CD4-positive, alpha-beta T cell (primary cell): ENCODE measurements at regions not wholly inside any gene's neighbourhood (a gene's known extent, or its start where the extent isn't known, plus 50 kb on each side); places are given as distances from the start of the nearest gene placed in this dataset.

Experiments
- ATAC-seq: fragments of 200-7000 bp; cut with Tn5 transposase; one replicate; pipeline ENCODE4 v1.10.0; 2022; ENCODE audit warnings: mild to moderate bottlenecking; ENCODE audit not compliant: poor library complexity
- CTCF ChIA-PET: fragments of 350-600 bp; sonication (Branson Sonifier 250); formaldehyde crosslinking; loops from one replicate; lab custom pipeline; 2021; ENCODE audit warnings: antibody characterized with exemption, inconsistent platforms; lab: Charles Lee
- POLR2A ChIA-PET: fragments of 350-600 bp; sonication (Branson Sonifier 250); formaldehyde crosslinking; loops from one replicate; lab custom pipeline; 2021; ENCODE audit warnings: antibody characterized with exemption, inconsistent platforms; lab: Charles Lee
- DNase-seq, 14 experiments: peaks; one replicate each; pipeline ENCODE4 v3.0.0-alpha.2; 2013 to 2020; ENCODE audit warnings: mixed read lengths in 2 of 14
- H3K27ac ChIP-seq, 2 donors: one replicate each; pipeline versions ENCODE4 v1.5.1 to v1.7.0; 2013; ENCODE audit warnings: low read length in 2 of 2, low read depth in 1 of 2, mild to moderate bottlenecking in 1 of 2
- H3K27me3 ChIP-seq, 2 experiments: 1 replicate in 1 of 2; 2 replicates in 1 of 2; pipeline versions ENCODE4 v1.6.1 to v1.7.0; 2013; ENCODE audit warnings: low read length in 2 of 2, control low read depth in 1 of 2, mild to moderate bottlenecking in 1 of 2, moderate library complexity in 1 of 2; ENCODE audit not compliant: insufficient read depth in 2 of 2, control insufficient read depth in 1 of 2
- H3K36me3 ChIP-seq: one replicate; pipeline ENCODE4 v1.6.1; 2013; ENCODE audit warnings: low read length, control low read depth; ENCODE audit not compliant: insufficient read depth
- H3K4me1 ChIP-seq: one replicate; pipeline ENCODE4 v1.6.1; 2013; ENCODE audit warnings: low read length, control low read depth; ENCODE audit not compliant: insufficient read depth
- H3K4me3 ChIP-seq: one replicate; pipeline ENCODE4 v1.5.1; 2013; ENCODE audit warnings: mild to moderate bottlenecking, low read length, moderate library complexity
- H3K9me3 ChIP-seq, 2 experiments: 1 replicate in 1 of 2; 2 replicates in 1 of 2; pipeline versions ENCODE4 v1.6.1 to v1.7.0; 2013; ENCODE audit warnings: low read length in 2 of 2, mild to moderate bottlenecking in 2 of 2, control low read depth in 1 of 2, moderate library complexity in 1 of 2; ENCODE audit not compliant: control insufficient read depth in 1 of 2, insufficient read depth in 1 of 2
- H3K27ac Mint-ChIP-seq: one replicate; pipeline ENCODE4 v1.8.0; 2020; ENCODE audit warnings: mixed read lengths
- H3K27me3 Mint-ChIP-seq: one replicate; pipeline ENCODE4 v1.8.0; 2021; ENCODE audit warnings: mixed read lengths
- H3K36me3 Mint-ChIP-seq: one replicate; pipeline ENCODE4 v1.8.0; 2021; ENCODE audit warnings: low read depth, mixed read lengths
- H3K4me1 Mint-ChIP-seq: one replicate; pipeline ENCODE4 v1.8.0; 2021; ENCODE audit warnings: low read depth, mixed read lengths
- H3K4me3 Mint-ChIP-seq: one replicate; pipeline ENCODE4 v1.8.0; 2020; ENCODE audit warnings: mild to moderate bottlenecking, mixed read lengths
- H3K9me3 Mint-ChIP-seq: one replicate; pipeline ENCODE4 v1.8.0; 2020; ENCODE audit warnings: mixed read lengths
- CTCF ChIP-seq: fragments of 200-600 bp; IDR thresholded peaks from one replicate; pipeline ENCODE4 v1.8.0; 2022; ENCODE audit warnings: antibody characterized with exemption, mild to moderate bottlenecking
- intact Hi-C, 2 experiments: fragments of 100-400 bp; cut with DNase I in 1 of 2; cut with micrococcal nuclease in 1 of 2; formaldehyde crosslinking; loops; one replicate each; pipeline versions ENCODE4 v1.15.1 to v1.9.0; 2023 to 2025; cut with DNase I, micrococcal nuclease

GRCh38 chr15:93399121-93399520, 310.1 kb upstream of the RGMA start:
- ChIA-PET POLR2A (no interaction called here), CTCF (no interaction called here)
- Mint-ChIP-seq H3K27me3 (peaks cover 13% of the 10 kb centered on the region), H3K27ac (no peak overlapping the region), H3K9me3 (peaks cover 6% of the 10 kb centered on the region), H3K4me3 (no peak overlapping the region), H3K4me1 (no peaks in the 10 kb centered on the region), H3K36me3 (no peaks in the 10 kb centered on the region)
- ATAC-seq (no peak), DNase-seq (no peak)
- Histone ChIP-seq H3K9me3 (no peaks in the 10 kb centered on the region), H3K4me3 (no peak overlapping the region), H3K36me3 (no peaks in the 10 kb centered on the region), H3K4me1 (no peaks in the 10 kb centered on the region), H3K27me3 (peaks cover 0 to 6% of the 10 kb centered on the region in 2 experiments), H3K27ac (no peak overlapping the region)
- TF ChIP-seq CTCF: no peak
- intact Hi-C loops: no loop called here

- intact Hi-C loops: no loop called here
- no peak overlapping the region for H3K4me3 Mint-ChIP-seq
- H3K36me3 Mint-ChIP-seq: no peaks in the 10 kb centered on the region
- Histone ChIP-seq H3K27me3 (no peaks in the 10 kb centered on the region), H3K27ac (no peak overlapping the region), H3K9me3 (no peaks in the 10 kb centered on the region), H3K36me3 (no peaks in the 10 kb centered on the region), H3K4me1 (no peaks in the 10 kb centered on the region), H3K4me3 (no peak overlapping the region)
- TF ChIP-seq CTCF: no peak
- ATAC-seq (no peak), DNase-seq (no peak)
- no peaks in the 10 kb centered on the region for H3K27me3 Mint-ChIP-seq
- ChIA-PET POLR2A (no interaction called here), CTCF (no interaction called here)
- H3K9me3 Mint-ChIP-seq: peaks cover 3% of the 10 kb centered on the region
- no peak overlapping the region for H3K27ac Mint-ChIP-seq
- no peaks in the 10 kb centered on the region for H3K4me1 Mint-ChIP-seq
Measured at GRCh38 chr15:93389211-93389610, 300.2 kb upstream of the RGMA start.

GRCh38 chr15:93384886-93385285, 295.9 kb upstream of the RGMA start:
- Mint-ChIP-seq H3K36me3 (no peaks in the 10 kb centered on the region), H3K4me1 (no peaks in the 10 kb centered on the region), H3K27ac (no peak overlapping the region), H3K9me3 (no peaks in the 10 kb centered on the region), H3K4me3 (no peak overlapping the region), H3K27me3 (no peaks in the 10 kb centered on the region)
- no peak overlapping the region for H3K27ac ChIP-seq
- no peak overlapping the region for H3K4me3 ChIP-seq
- H3K36me3 ChIP-seq: no peaks in the 10 kb centered on the region
- ChIA-PET CTCF (no interaction called here), POLR2A (no interaction called here)
- intact Hi-C loops: no loop called here
- peaks cover 0 to 3% of the 10 kb centered on the region in 2 experiments for H3K27me3 ChIP-seq
- no peak for ATAC-seq
- DNase-seq: no peak
- no peaks in the 10 kb centered on the region for H3K4me1 ChIP-seq
- no peak for TF ChIP-seq CTCF
- no peaks in the 10 kb centered on the region for H3K9me3 ChIP-seq
